ENCODE measurements at regions not wholly inside any gene's neighbourhood (a gene's known extent, or its start where the extent isn't known, plus 50 kb on each side); places are given as distances from the start of the nearest gene placed in this dataset.

- TF ChIP-seq CTCF (conservative IDR thresholded peaks at IDR 0.05 in 1 of 2, IDR thresholded peaks at IDR 0.05 in 1 of 2; ENCODE audit: low read depth in 1 of 2, low read length in 2 of 2) = no peak
- TF ChIP-seq EZH2 (IDR thresholded peaks at IDR 0.05; ENCODE audit: low read length, missing control alignments) = no peak
Observed at GRCh38 chr1:8161546-8162105, 135.5 kb upstream of the ERRFI1 start.
